IPS DF 19.7 (cell line): ENCODE measurements at regions not wholly inside any gene's neighbourhood (a gene's known extent, or its start where the extent isn't known, plus 50 kb on each side); places are given as distances from the start of the nearest gene placed in this dataset.
"Not testable (repeated sequence)": the region's sequence is repeated elsewhere in the genome, so short reads cannot be mapped to it uniquely, and the experiment has no call there.

ENCODE experiments used
- DNase-seq: peaks from one replicate; pipeline ENCODE4 v3.0.0-alpha.2; 2013; ENCODE audit warnings: low read depth, low spot score

GRCh38 chr3:107465064-107465631 is 57.6 kb upstream of the BBX start:
- DNase-seq = no peak

GRCh38 chr3:107468782-107469181 is 54.0 kb upstream of the BBX start:
- DNase-seq = no peak

GRCh38 chr3:107470496-107470895 is 52.3 kb upstream of the BBX start:
- DNase-seq = not testable (repeated sequence)
